ENCODE measurements at regions not wholly inside any gene's neighbourhood (a gene's known extent, or its start where the extent isn't known, plus 50 kb on each side); places are given as distances from the start of the nearest gene placed in this dataset.

- no peak for ATAC-seq (replicated peaks)
- Mint-ChIP-seq H3K4me3 (no peak overlapping the region), H3K27ac (no peak overlapping the region), H3K27me3 (peaks cover 3% of the 10 kb centered on the region), H3K36me3 (ENCODE audit: low read depth) (no peaks in the 10 kb centered on the region), H3K9me3 (peaks cover 11% of the 10 kb centered on the region), H3K4me1 (no peaks in the 10 kb centered on the region)
These were observed 484.6 kb downstream of the RFC3 start for GRCh38 chr13:34302596-34302995.

- no peak for ATAC-seq (replicated peaks)
- Mint-ChIP-seq H3K27me3 (peaks cover 3% of the 10 kb centered on the region), H3K9me3 (peaks cover 11% of the 10 kb centered on the region), H3K36me3 (ENCODE audit: low read depth) (no peaks in the 10 kb centered on the region), H3K27ac (no peak overlapping the region), H3K4me1 (no peaks in the 10 kb centered on the region), H3K4me3 (no peak overlapping the region)
These were observed 485.4 kb downstream of the RFC3 start for GRCh38 chr13:34303346-34303745.

- no peak for ATAC-seq (replicated peaks)
- Mint-ChIP-seq H3K27me3 (no peaks in the 10 kb centered on the region), H3K4me3 (no peak overlapping the region), H3K9me3 (peaks cover 6% of the 10 kb centered on the region), H3K36me3 (ENCODE audit: low read depth) (no peaks in the 10 kb centered on the region), H3K4me1 (no peaks in the 10 kb centered on the region), H3K27ac (no peak overlapping the region)
These were observed 489.7 kb downstream of the RFC3 start for GRCh38 chr13:34307607-34308006.

GRCh38 chr13:34308725-34309124, 490.8 kb downstream of the RFC3 start:
- H3K36me3 Mint-ChIP-seq (ENCODE audit: low read depth), result no peaks in the 10 kb centered on the region
- H3K4me1 Mint-ChIP-seq, result no peaks in the 10 kb centered on the region
- no peak overlapping the region for H3K27ac Mint-ChIP-seq
- H3K9me3 Mint-ChIP-seq, result peaks cover 6% of the 10 kb centered on the region
- H3K4me3 Mint-ChIP-seq, result no peak overlapping the region
- ATAC-seq (replicated peaks), result no peak
- H3K27me3 Mint-ChIP-seq, result no peaks in the 10 kb centered on the region

DNA sequence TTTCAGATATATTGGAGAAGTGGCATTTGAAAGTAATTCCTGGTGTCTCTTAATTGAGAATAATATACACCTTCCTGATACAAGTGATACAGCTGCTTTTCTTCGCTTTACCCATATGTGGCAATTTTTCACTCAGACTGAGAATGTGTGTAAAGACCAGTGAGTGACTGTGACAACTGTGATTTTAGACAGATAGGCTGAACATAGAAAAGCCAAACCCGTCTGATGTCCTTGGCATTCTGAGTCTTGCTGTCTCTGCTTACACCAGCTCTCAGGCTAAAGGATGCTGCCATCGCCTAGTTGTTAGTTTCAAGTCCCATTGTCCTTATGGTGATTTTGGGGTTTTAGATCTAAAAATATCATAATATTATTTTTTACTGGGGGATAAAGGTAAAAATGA, 492.6 kb downstream of the RFC3 start:
- Mint-ChIP-seq H3K4me3 (no peak overlapping the region), H3K9me3 (peaks cover 3% of the 10 kb centered on the region), H3K36me3 (ENCODE audit: low read depth) (no peaks in the 10 kb centered on the region), H3K4me1 (no peaks in the 10 kb centered on the region), H3K27ac (no peak overlapping the region), H3K27me3 (no peaks in the 10 kb centered on the region)
- no peak for ATAC-seq (replicated peaks)

- Mint-ChIP-seq H3K9me3 (peaks cover 7% of the 10 kb centered on the region), H3K4me3 (no peak overlapping the region), H3K4me1 (no peaks in the 10 kb centered on the region), H3K36me3 (ENCODE audit: low read depth) (no peaks in the 10 kb centered on the region), H3K27me3 (no peaks in the 10 kb centered on the region), H3K27ac (no peak overlapping the region)
- no peak for ATAC-seq (replicated peaks)
These were observed 493.3 kb downstream of the RFC3 start for GRCh38 chr13:34311251-34311650.

GRCh38 chr13:34312578-34312977, 494.6 kb downstream of the RFC3 start:
- H3K27ac Mint-ChIP-seq, result no peak overlapping the region
- no peaks in the 10 kb centered on the region for H3K4me1 Mint-ChIP-seq
- H3K9me3 Mint-ChIP-seq, result peaks cover 9% of the 10 kb centered on the region
- no peak overlapping the region for H3K4me3 Mint-ChIP-seq
- ATAC-seq (replicated peaks), result no peak
- H3K27me3 Mint-ChIP-seq, result no peaks in the 10 kb centered on the region
- H3K36me3 Mint-ChIP-seq (ENCODE audit: low read depth), result no peaks in the 10 kb centered on the region

DNA sequence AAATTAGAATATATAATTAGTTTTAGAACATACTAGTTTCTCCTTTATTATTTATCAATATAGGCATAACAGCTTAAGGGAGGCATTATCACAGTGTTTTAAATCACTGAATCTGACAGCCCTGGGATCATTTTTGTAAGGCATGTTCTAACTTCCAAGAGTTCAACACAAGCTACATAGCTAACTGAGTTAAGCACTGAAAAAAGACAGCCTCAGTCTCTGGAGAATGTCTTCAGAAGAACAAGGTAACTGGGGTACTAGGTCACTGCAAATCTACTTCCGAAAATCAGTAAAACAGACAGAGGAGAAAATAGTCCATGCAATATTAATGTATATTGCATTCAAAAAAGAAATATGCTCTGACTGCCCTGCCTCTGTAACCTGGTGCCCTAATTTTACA, 502.1 kb downstream of the RFC3 start:
- Mint-ChIP-seq H3K4me1 (no peaks in the 10 kb centered on the region), H3K27me3 (no peaks in the 10 kb centered on the region), H3K9me3 (peaks cover 10% of the 10 kb centered on the region), H3K27ac (no peak overlapping the region), H3K36me3 (ENCODE audit: low read depth) (no peaks in the 10 kb centered on the region), H3K4me3 (no peak overlapping the region)
- ATAC-seq (replicated peaks), result no peak

DNA sequence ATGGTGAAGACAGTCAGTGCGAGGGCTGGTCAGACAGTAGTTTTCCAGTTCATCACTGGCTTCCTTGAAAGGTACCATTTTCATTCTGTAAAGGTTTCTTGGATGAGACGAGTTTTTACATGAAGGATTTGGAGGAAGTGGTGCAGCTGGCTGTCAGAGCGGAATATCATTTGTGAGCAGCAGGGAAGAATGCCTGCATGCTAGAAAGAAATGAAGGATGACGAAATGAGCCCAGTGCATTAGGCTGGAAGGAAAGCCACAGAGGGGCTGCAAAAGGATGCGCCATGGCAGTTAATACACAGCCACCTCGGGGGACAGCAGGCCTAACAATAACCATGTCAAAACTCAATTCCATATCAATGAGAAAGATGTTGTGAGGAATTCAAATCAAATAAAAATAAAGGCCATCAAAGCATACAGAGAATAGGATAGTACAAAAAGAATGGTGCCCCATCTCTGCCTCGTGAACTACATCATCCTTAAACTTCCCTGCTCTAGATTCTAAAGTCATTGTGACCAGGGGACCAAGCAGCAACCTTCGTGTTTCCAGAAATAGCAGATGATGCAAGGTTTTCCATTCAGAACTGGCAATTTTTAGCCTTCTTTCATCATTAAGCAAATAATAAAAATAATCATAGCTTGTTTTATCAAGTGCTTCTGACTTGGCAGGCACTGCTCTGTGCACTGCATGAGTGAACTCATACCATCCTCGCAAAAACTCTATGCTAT, 504.2 kb downstream of the RFC3 start:
- no peaks in the 10 kb centered on the region for H3K27me3 Mint-ChIP-seq
- no peaks in the 10 kb centered on the region for H3K4me1 Mint-ChIP-seq
- H3K9me3 Mint-ChIP-seq, result peaks cover 8% of the 10 kb centered on the region
- no peak overlapping the region for H3K4me3 Mint-ChIP-seq
- H3K27ac Mint-ChIP-seq, result no peak overlapping the region
- H3K36me3 Mint-ChIP-seq (ENCODE audit: low read depth), result no peaks in the 10 kb centered on the region
- ATAC-seq (replicated peaks), result no peak

GRCh38 chr13:34322743-34323074, 504.8 kb downstream of the RFC3 start:
- Mint-ChIP-seq H3K27me3 (no peaks in the 10 kb centered on the region), H3K4me3 (no peak overlapping the region), H3K9me3 (peaks cover 8% of the 10 kb centered on the region), H3K36me3 (ENCODE audit: low read depth) (no peaks in the 10 kb centered on the region), H3K27ac (no peak overlapping the region), H3K4me1 (no peaks in the 10 kb centered on the region)
- ATAC-seq (replicated peaks), result no peak

DNA sequence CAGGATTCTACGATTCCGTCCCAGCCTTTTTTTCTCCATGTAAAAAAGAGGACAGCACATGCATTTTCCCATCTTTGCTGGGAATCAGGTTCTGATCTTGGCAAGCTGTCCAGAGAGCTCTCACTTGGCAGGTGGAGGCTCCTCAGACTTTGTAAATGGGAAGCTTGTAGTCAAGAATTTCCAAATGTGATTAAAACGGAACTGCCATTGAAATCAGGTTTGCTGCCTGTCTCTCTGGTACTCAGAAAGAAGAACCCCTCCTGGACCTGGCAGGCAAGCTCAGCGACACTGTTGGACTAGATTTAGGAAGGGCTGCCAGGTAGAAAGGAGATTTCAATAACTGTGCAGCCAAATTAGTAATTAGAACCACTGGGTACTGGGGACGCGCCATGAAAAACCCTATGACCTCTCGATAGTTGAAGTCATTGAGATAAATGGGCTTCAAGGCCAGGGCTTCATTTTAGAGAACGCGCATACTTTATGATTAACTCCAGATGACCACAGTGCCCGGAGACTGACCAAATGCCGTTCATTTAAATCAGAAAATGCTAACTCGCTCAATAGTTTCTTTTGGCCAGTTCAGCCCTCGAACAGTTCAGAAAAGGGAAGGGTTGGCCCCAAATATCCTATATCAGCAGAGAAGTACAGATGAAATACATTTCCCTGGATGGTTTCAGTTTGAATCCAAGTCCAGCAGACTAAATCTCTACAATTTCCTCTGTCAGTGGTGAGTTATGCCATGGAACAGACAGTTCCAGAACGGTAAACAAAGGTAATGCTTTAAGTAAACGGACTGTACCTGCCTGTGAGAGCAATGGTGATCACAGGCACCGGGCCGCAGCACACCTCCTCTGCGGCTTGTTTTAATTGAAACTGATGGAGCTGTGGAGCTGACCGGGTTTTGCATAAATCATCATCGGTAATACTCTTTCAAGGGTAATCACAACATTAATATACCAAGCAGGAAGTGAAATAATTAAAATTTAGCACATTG, 517.4 kb downstream of the RFC3 start:
- Mint-ChIP-seq H3K4me3 (no peak overlapping the region), H3K36me3 (ENCODE audit: low read depth) (no peaks in the 10 kb centered on the region), H3K9me3 (peaks cover 17% of the 10 kb centered on the region), H3K27ac (no peak overlapping the region), H3K27me3 (no peaks in the 10 kb centered on the region), H3K4me1 (no peaks in the 10 kb centered on the region)
- no peak for ATAC-seq (replicated peaks)

DNA sequence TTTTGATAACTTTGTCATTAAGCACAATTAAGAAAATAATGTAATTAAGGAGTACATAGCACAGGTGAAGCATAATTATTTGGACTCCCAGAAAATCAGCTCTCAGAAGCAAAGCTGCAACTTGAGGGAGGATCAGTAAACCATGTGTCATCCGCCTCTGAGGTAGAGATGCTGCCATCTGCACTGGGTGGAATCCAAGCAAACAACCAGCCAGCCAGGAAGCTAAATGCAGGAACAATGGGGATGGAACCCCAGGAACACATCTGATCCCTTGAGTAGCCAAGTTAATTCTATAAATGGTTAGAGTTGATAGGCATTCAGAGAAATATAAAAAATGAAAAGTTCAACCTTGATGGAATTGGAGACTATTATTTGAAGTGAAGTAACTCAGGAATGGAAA, 520.2 kb downstream of the RFC3 start:
- ATAC-seq (replicated peaks), result no peak
- Mint-ChIP-seq H3K9me3 (peaks cover 14% of the 10 kb centered on the region), H3K4me3 (no peak overlapping the region)

GRCh38 chr13:34340534-34340933, 522.6 kb downstream of the RFC3 start:
- H3K27ac Mint-ChIP-seq, result no peak overlapping the region
- no peak for ATAC-seq (replicated peaks)
- H3K36me3 Mint-ChIP-seq (ENCODE audit: low read depth), result no peaks in the 10 kb centered on the region
- peaks cover 17% of the 10 kb centered on the region for H3K9me3 Mint-ChIP-seq
- H3K4me3 Mint-ChIP-seq, result no peak overlapping the region
- no peaks in the 10 kb centered on the region for H3K4me1 Mint-ChIP-seq
- H3K27me3 Mint-ChIP-seq, result no peaks in the 10 kb centered on the region

More for the DNA sequence above, 520.2 kb downstream of the RFC3 start:
- no peaks in the 10 kb centered on the region for H3K36me3 Mint-ChIP-seq (ENCODE audit: low read depth)
- no peaks in the 10 kb centered on the region for H3K4me1 Mint-ChIP-seq
- H3K27ac Mint-ChIP-seq, result no peak overlapping the region
- H3K27me3 Mint-ChIP-seq, result no peaks in the 10 kb centered on the region

DNA sequence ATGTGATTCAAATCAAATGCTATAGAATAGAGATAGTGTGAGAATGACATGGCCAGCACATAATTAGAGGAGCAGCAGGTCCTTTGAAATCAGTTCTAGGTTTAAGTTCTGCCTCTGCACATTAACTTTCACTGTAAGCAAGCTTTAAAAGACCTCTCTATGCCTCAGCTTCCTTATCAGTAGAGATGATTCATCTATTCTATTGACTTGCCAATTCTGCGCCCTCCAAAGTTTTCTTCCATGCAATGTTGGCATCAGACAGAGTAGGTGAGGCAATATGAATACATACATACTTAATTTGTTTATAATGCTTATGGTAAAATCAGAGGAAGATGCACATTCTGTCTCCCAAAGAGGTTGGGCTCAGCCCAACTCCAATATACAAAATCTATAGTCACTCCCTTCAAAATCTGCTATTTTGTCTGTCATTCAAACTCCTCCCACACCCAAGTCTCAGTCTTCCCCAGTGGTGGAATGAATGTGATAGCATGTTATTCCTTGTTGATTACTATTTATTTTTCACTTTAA, 525.5 kb downstream of the RFC3 start:
- ATAC-seq (replicated peaks), result no peak
- no peaks in the 10 kb centered on the region for H3K27me3 Mint-ChIP-seq
- no peak overlapping the region for H3K27ac Mint-ChIP-seq
- peaks cover 17% of the 10 kb centered on the region for H3K9me3 Mint-ChIP-seq
- H3K4me3 Mint-ChIP-seq, result no peak overlapping the region
- no peaks in the 10 kb centered on the region for H3K36me3 Mint-ChIP-seq (ENCODE audit: low read depth)
- no peaks in the 10 kb centered on the region for H3K4me1 Mint-ChIP-seq

DNA sequence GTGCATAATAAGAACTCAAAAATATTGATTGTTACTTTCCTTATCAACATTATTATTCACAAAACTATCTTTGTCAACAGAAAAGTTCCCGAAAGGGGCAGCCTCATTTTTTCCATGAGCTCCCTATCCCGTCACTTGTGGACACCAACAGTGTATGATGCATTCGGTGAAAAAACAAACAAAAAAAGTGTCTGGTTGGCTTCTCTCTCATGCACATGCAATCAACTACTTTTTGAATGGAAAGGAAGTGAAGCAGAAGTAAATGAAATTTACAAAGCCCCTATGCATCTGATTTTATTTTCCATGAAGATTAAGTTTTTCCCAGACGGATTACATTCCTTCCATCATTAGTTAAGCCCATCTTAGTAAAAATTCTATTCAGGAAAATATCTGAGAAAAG, 526.9 kb downstream of the RFC3 start:
- Mint-ChIP-seq H3K4me3 (no peak overlapping the region), H3K27me3 (no peaks in the 10 kb centered on the region), H3K4me1 (no peaks in the 10 kb centered on the region), H3K9me3 (peaks cover 17% of the 10 kb centered on the region), H3K27ac (no peak overlapping the region), H3K36me3 (ENCODE audit: low read depth) (no peaks in the 10 kb centered on the region)
- no peak for ATAC-seq (replicated peaks)
